ENCODE measurements at regions not wholly inside any gene's neighbourhood (a gene's known extent, or its start where the extent isn't known, plus 50 kb on each side); places are given as distances from the start of the nearest gene placed in this dataset.
"Not testable (repeated sequence)": the region's sequence is repeated elsewhere in the genome, so short reads cannot be mapped to it uniquely, and the experiment has no call there.

DNA sequence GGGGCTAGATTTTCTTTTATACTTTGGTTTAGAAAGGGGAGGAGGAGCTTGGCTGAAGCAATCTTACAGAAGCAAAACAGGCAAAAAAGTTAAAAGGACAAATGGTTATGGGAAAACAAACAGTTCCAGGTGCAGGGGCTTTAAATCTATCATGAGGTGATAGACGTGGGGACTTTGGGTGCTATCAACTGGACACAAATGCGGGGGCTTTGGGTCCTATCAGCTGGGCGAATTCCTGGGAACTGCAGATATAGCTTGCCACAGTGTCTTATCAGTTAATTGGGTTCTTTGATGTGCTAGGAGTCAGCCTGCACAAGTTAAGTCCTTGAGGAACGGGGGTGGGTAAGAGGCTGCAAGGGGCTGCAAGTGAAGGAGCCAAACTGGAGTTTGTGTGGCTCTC, 260.6 kb downstream of the TUBA3C start:
- no peak for ATAC-seq
- TF ChIP-seq ZNF8 (CRISPR knock-in tag; IDR thresholded peaks at IDR 0.05) (no peak), ZC3H10 (CRISPR knock-in tag; IDR thresholded peaks at IDR 0.05) (no peak), TOX (CRISPR knock-in tag; IDR thresholded peaks at IDR 0.05; ENCODE audit: borderline replicate concordance) (no peak), ISL1 (CRISPR knock-in tag; IDR thresholded peaks at IDR 0.05) (no peak)
- TF ChIP-seq, protein P1, sequence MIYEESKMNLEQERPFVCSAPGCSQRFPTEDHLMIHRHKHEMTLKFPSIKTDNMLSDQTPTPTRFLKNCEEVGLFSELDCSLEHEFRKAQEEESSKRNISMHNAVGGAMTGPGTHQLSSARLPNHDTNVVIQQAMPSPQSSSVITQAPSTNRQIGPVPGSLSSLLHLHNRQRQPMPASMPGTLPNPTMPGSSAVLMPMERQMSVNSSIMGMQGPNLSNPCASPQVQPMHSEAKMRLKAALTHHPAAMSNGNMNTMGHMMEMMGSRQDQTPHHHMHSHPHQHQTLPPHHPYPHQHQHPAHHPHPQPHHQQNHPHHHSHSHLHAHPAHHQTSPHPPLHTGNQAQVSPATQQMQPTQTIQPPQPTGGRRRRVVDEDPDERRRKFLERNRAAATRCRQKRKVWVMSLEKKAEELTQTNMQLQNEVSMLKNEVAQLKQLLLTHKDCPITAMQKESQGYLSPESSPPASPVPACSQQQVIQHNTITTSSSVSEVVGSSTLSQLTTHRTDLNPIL (CRISPR knock-in tag; IDR thresholded peaks at IDR 0.05; ENCODE audit: low read depth), result no peak

DNA sequence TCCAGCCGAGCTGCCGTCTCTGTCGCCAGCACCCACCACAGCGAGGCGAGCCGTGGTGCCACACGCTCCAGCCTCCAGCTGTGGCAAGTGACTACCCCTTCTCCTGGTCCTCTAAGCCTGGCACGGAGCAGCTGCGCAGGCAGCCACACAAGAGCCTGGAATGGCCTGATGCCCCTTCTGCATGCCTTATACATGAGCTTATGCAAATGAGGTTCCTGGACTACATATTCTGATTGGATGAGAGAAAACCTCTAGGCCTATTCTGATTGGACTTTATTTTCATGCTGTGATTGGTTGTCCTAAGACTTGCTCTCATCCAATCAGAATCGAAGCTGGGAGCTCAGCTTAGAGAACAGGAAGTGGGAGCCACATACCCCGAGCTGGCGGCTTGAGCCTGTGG, 276.5 kb downstream of the TUBA3C start:
- not testable (repeated sequence) for ATAC-seq

DNA sequence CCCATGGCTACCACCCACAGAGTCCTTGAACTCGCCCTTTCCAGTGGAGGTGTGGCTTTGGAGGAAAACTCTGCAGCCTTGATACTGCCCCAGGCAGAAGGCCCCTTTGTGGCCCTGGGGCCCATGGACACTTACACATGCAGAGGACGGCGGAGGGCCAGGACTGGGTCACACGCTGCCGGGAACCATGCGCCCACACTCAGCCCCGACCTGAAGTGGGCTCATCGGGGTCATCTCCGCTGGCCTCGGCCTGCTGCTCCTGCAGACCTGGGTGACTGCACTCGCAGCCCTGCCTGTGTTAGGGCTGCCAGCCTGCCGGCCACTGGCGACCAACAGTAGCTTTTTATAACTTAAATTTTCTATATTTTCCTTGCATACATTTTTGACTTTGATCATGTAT, 286.2 kb downstream of the TUBA3C start:
- not testable (repeated sequence) for ATAC-seq

DNA sequence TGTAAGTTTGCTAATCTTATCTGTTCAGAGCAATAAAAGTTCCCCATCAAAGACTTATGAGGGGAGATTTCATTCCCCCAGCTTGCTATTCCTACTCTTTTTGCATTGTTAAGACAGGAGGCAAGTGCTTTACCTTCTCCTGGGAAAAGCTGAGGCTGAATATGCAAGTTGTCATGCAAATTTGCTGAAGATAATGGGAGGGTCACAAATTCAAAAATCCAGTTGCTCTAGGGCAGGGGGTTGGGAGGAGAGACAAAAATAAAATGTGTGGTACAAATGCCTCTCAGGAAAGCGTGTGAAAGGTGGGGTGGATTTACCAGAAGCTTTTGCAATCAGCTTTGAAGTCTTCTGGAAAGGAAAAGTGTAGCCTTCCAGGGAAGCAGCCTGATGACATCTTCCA, 290.4 kb downstream of the TUBA3C start:
- not testable (repeated sequence) for ATAC-seq

DNA sequence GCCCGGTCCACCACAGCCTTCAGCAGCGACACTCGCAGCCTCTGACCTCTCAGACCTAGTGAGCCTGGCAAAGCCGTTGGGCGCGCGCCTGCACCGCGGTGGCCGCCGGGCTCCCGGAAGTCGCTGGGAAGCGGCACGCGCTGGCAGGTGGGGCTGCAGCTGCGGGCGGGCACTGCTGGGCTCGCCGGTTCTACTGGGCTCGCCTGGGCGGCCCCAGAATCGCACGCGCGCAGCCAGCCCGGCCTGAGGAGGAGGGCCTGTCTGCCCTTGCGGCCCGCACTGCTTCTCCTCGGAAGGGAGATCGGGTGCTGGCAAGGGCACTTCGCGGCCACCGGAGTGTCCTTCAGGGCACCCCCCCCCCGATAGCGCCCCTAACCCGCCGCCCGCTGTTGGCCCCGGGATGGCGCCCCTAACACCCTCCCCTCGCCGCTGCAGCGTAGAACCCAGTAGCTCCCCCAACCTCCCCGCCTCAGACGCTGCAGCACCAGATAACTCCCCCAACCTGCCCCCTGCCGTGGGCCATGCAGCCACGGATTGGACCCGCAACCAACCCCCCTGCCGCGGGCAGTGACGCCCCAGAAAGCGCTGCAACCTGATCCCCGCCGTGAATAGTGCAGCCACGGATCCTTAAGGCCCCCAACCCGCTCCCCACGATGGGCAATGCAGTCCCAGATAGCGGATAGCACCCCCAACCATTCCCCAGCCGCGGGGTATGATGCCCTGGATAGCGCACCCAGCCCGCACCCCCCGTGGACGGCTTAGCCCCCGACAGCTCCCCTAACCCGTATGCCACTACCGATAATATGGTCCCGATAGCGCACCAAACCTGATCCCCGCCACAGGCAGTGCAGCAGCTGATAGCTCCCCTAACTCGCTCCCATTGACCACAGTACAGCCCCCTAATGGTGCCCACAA, 306.5 kb downstream of the TUBA3C start:
- peak; percentile 90 for ATAC-seq

DNA sequence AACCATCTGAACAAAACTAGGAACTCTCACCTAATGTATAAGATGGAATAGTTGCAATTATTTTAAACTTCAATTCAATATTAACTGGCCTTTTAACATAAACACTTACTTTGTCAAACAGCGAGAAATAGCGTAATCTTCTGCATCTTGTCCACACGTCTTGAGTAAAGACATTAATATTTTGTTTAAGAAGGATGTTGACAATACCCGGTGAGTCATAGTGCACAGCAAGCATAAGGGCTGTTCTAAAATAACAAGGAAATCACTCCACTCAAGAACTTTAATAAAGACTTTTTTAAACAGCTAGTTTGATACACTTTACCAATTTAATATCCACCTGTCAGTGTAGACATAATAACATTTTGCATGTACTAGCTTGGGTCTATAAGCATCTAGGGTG, 311.1 kb downstream of the TUBA3C start:
- ATAC-seq, result not testable (repeated sequence)

DNA sequence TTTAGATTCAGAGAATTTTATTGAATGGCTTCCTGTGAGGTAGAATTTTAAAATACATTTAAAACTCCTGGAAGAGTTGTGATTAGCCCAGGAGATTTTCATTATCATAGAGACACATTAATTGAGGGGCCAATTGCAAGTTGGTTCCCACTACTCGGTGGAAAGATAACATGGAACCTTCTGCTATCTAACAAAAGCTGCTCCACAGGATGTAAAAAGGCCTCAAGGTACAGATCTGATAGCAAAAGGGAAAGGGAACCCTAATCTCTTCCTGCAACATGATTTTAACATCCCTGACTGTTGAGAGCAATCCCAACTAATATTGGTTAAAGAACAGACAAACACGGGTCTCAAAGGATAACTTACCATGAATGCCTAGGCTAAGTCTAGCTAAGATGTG, 312.3 kb downstream of the TUBA3C start:
- ATAC-seq, result not testable (repeated sequence)

DNA sequence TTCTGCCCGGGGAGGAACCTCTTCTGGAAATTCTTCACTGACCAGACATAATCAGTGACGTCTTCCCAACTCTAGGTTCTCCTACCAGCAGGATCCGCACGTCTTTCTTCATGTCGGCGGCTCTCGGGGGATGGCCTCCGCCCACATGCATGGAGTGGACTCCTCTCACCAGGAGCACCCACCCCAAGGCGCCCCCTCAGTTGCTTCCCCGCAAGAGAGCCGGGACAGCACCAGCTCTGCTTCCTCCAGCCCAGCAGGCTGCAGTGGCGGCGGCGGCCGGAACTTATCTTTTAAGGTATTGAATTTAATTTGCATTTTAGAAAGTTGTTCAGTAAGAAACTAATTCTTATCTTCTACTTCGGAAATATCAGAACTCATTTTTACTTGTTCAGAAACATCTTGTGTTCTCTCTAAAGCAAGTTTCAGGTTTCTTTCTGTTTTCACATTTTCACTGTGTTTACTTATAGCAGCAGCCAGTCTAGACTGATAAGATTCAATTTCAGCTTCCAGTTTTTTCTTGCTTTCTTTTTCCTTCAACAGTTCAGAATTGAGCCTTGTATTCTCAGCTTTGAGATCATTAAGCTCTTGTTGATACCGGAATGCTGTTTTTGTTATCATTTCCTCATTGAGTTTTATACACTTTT, 343.5 kb downstream of the TUBA3C start:
- ATAC-seq, result not testable (repeated sequence)

DNA sequence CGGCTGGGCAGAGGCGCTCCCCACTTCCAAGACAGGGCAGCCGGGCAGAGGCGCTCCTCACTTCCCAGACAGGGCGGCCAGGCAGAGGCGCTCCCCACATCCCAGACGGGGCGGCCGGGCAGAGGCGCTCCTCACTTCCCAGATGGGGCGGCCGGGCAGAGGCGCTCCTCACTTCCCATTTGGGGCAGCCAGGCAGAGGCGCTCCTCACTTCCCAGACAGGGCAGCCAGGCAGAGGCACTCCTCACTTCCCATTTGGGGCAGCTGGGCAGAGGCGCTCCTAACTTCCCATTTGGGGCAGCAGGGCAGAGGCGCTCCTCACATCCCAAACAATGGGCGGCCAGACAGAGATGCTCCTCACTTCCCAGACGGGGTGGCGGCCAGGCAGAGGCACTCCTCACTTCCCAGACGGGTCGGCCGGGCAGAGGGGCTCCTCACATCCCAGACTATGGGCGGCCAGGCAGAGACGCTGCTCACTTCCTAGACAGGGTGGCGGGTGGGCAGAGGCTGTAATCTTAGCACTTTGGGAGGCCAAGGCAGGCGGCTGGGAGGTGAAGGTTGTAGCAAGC, 344.4 kb downstream of the TUBA3C start:
- not testable (repeated sequence) for ATAC-seq

DNA sequence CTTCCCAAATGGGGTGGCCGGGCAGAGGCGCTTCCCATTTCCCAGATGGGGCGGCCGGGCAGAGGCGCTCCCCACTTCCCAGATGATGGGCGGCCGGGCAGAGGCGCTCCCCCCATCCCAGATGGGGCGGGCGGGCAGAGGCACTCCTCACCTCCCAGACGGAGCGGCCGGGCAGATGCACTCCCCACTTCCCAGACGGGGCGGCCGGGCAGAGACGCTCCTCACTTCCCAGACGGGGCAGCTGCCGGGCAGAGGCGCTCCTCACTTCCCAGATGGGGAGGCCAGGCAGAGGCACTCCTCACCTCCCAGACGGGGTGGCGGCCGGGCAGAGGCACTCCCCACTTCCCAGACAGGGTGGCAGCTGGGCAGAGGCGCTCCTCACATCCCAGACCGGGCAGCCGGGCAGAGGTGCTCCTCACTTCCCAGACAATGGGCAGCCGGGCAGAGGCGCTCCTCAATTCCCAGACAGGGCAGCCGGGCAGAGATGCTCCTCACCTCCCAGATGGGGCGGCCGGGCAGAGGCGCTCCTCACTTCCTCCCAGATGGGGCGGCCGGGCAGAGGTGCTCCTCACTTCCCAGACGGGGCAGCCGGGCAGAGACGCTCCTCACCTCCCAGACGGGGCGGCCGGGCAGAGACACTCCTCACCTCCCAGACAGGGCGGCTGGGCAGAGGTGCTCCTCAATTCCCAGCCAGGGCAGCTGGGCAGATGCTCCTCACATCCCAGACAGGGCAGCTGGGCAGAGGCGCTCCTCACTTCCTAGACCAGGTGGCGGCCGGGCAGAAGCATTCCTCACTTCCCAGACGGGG, 345.0 kb downstream of the TUBA3C start:
- not testable (repeated sequence) for ATAC-seq

DNA sequence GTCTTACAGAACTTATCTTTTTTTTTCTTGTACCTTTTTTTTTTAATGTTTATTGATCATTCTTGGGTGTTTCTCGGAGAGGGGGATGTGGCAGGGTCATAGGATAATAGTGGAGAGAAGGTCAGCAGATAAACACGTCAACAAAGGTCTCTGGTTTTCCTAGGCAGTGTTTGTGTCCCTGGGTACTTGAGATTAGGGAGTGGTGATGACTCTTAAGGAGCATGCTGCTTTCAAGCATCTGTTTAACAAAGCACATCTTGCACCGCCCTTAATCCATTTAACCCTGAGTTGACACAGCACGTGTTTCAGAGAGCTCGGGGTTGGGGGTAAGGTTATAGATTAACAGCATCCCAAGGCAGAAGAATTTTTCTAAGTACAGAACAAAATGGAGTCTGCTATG, 345.9 kb downstream of the TUBA3C start:
- ATAC-seq, result not testable (repeated sequence)

DNA sequence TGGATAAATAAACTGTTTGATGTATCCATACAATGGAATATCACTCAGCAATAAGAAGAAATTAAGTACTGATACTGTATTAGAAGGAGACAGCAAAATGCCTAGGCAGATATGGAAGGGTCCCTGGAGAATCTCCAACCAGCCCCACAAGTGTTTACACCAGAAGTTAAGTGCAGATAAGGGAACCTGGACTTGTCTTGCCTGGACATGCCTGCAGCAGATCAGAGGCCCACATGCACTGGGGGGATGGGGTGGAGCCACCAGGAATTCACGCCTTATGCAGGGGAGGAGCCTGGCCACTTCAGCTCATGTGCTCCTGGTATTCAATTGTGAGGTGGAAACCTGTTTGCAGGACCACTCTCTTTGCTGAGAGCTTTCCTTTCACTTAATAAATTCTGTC, 356.9 kb downstream of the TUBA3C start:
- not testable (repeated sequence) for ATAC-seq

DNA sequence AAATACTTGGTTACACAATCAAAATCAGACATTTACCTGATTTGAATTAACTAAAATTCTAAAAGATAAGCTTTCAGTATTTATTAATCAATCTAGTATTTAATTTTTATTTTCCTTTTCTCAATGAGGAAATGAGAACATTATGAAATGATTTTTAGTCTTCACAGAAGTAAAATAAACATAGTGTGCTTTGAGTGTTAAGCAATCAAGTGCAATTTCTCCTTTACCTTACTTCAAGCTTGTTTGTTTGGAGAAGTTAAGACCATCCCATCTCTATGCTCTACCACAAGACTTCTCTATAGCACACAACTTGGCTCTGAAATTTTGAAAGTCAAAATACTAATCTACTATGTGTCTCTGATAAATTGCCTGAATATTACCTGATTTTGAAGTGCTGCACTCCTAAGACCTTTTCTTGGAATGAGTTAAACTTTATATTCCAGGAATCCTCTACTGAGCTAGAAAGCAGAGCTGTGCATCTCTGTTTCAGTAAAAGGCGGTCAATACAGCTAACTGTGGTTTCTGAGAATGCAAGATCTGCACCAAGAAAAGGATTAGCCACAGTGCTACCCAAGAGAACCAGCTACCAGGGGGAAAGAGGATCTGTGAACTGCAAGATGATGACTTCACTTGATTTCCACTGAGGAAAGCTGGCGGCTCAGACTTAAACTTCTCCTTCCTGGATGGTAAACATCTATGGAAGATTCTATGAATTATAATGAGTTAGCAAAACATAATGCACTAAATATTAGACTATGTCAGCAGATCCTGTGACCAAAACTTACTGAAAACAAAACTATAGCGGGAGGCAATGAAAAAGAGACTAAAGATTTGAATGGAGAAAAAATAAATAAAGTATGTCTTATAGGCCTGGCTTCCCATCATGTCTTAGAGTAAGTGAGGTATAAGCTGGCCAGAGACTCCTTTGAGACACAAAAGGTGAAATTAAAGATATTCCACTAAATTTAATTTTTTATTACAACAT, 358.7 kb downstream of the TUBA3C start:
- ATAC-seq, result not testable (repeated sequence)

DNA sequence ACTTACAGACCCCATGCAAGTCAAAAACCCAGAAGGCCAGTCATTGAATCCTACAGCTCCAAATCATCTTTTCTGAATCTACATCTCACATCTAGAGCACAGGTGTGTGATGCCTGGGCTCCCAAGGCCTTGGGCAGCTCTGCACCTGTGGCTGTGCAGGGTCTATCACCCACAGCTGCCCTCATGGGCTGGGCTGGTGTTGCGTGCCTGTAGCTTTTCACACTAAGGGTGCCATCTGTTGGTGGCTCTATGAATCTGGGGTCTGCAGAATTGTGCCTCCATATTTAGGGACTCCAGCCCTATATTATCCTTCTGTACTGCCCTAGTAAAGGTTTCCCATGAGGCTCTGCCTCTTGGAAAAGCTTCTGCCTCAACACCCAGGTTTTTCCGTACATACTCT, 407.6 kb downstream of the TUBA3C start:
- ATAC-seq, result not testable (repeated sequence)

DNA sequence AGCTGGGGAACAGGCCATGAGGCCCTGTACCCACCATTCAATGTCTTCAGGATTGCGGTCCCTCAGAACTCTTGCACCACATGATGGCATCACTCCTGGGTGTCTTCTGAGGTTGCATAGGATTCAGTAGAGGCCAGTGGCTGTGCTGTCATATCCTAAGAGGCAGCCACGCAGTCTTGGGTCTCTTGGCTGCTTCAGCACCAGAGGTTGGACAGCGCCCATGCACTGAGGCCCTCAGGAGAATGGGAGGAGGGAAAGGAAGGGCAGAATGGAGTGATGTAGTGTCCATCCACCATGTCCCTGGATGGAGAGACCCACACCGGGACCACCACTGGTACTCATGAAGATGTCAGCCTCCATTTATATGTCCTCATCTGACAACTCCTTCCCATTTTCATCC, 439.9 kb downstream of the TUBA3C start:
- not testable (repeated sequence) for ATAC-seq
